ENCODE measurements at regions not wholly inside any gene's neighbourhood (a gene's known extent, or its start where the extent isn't known, plus 50 kb on each side); places are given as distances from the start of the nearest gene placed in this dataset.

- DNase-seq (ENCODE audit: low read depth in 2 of 2) = no peak
Measured at GRCh38 chr18:78673516-78674321, 305.9 kb upstream of the SALL3 start.

GRCh38 chr18:78675231-78675630, 304.4 kb upstream of the SALL3 start:
- no peak for DNase-seq (ENCODE audit: low read depth in 2 of 2)

GRCh38 chr18:78676622-78677482, 302.8 kb upstream of the SALL3 start:
- DNase-seq (ENCODE audit: low read depth in 2 of 2) = no peak

- DNase-seq (ENCODE audit: low read depth in 2 of 2) = no peak
Measured at GRCh38 chr18:78677483-78678317, 301.9 kb upstream of the SALL3 start.

GRCh38 chr18:78678318-78678695, 301.3 kb upstream of the SALL3 start:
- no peak for DNase-seq (ENCODE audit: low read depth in 2 of 2)

GRCh38 chr18:78679031-78679430, 300.6 kb upstream of the SALL3 start:
- DNase-seq (ENCODE audit: low read depth in 2 of 2) = no peak

- DNase-seq (ENCODE audit: low read depth in 2 of 2) = no peak
Measured at GRCh38 chr18:78679613-78680260, 299.9 kb upstream of the SALL3 start.

GRCh38 chr18:78681396-78681795, 298.2 kb upstream of the SALL3 start:
- no peak for DNase-seq (ENCODE audit: low read depth in 2 of 2)

- no peak for DNase-seq (ENCODE audit: low read depth in 2 of 2)
Measured at GRCh38 chr18:78681934-78682333, 297.7 kb upstream of the SALL3 start.

- no peak for DNase-seq (ENCODE audit: low read depth in 2 of 2)
Measured at GRCh38 chr18:78682716-78683115, 296.9 kb upstream of the SALL3 start.

GRCh38 chr18:78683191-78684010, 296.2 kb upstream of the SALL3 start:
- DNase-seq (ENCODE audit: low read depth in 2 of 2) = no peak

GRCh38 chr18:78685250-78685979, 294.2 kb upstream of the SALL3 start:
- DNase-seq (ENCODE audit: low read depth in 2 of 2) = no peak

GRCh38 chr18:78685980-78686530, 293.6 kb upstream of the SALL3 start:
- no peak for DNase-seq (ENCODE audit: low read depth in 2 of 2)

- no peak for DNase-seq (ENCODE audit: low read depth in 2 of 2)
Measured at GRCh38 chr18:78686976-78687685, 292.5 kb upstream of the SALL3 start.

GRCh38 chr18:78687736-78688135, 291.9 kb upstream of the SALL3 start:
- no peak for DNase-seq (ENCODE audit: low read depth in 2 of 2)

GRCh38 chr18:78688249-78688648, 291.4 kb upstream of the SALL3 start:
- no peak for DNase-seq (ENCODE audit: low read depth in 2 of 2)

GRCh38 chr18:78688916-78689315, 290.7 kb upstream of the SALL3 start:
- DNase-seq (ENCODE audit: low read depth in 2 of 2) = no peak

- DNase-seq (ENCODE audit: low read depth in 2 of 2) = no peak
Measured at GRCh38 chr18:78689606-78690005, 290.0 kb upstream of the SALL3 start.

GRCh38 chr18:78692105-78692504, 287.5 kb upstream of the SALL3 start:
- DNase-seq (ENCODE audit: low read depth in 2 of 2) = no peak

Data from stimulated activated CD8-positive, alpha-beta memory T cell treated with anti-CD3 and anti-CD28 coated beads, Interleukin-7, amount 100 ng/mL, for 4 hours (primary cell).